Esophagus muscularis mucosa (tissue), 4 donors: ENCODE measurements at regions not wholly inside any gene's neighbourhood (a gene's known extent, or its start where the extent isn't known, plus 50 kb on each side); places are given as distances from the start of the nearest gene placed in this dataset.

ENCODE experiments used
- DNase-seq: peaks from one replicate; pipeline ENCODE4 v3.0.0-alpha.2; 2017; ENCODE audit errors: extremely low spot score
- H3K27ac ChIP-seq, 4 donors: fragments of 200-600 bp; sonication (generic); replicated peaks in 1 of 4; 1 replicate in 3 of 4; 2 replicates in 1 of 4; pipeline ENCODE4 v1.5.1; 2016 to 2019; ENCODE audit warnings: mild to moderate bottlenecking in 1 of 4
- H3K27me3 ChIP-seq, 4 donors: fragments of 200-600 bp; sonication (generic); one replicate each; pipeline versions ENCODE4 v1.5.1 to v1.6.0; 2016 to 2019
- H3K36me3 ChIP-seq, 4 donors: fragments of 200-600 bp; sonication (generic); one replicate each; pipeline ENCODE4 v1.5.1; 2016 to 2019
- H3K4me1 ChIP-seq, 4 donors: fragments of 200-600 bp; sonication (generic); one replicate each; pipeline ENCODE4 v1.5.1; 2016 to 2019
- H3K4me3 ChIP-seq, 4 donors: fragments of 200-600 bp; sonication (generic); 1 replicate in 2 of 4; 2 replicates in 2 of 4; pipeline ENCODE4 v1.5.1; 2016 to 2019; ENCODE audit warnings: mild to moderate bottlenecking in 4 of 4, moderate library complexity in 1 of 4
- H3K9me3 ChIP-seq, 4 donors: fragments of 200-600 bp; sonication (generic); 1 replicate in 3 of 4; 2 replicates in 1 of 4; pipeline ENCODE4 v1.5.1; 2016 to 2019
- CTCF ChIP-seq, 3 experiments: fragments of 200-600 bp in 2 of 3; fragments of 450-650 bp in 1 of 3; sonication (generic) in 2 of 3; IDR thresholded peaks; one replicate each; pipeline ENCODE4 v1.5.1; 2017 to 2019; ENCODE audit warnings: antibody characterized with exemption in 3 of 3, mild to moderate bottlenecking in 2 of 3, moderate library complexity in 1 of 3
- EP300 ChIP-seq: sonication (generic); formaldehyde crosslinking; IDR thresholded peaks from one replicate; pipeline ENCODE4 v1.6.1; 2017; ENCODE audit warnings: antibody characterized with exemption
- POLR2A ChIP-seq: fragments of 450-650 bp; IDR thresholded peaks from one replicate; pipeline ENCODE4 v1.6.1; 2017; ENCODE audit warnings: antibody characterized with exemption, moderate library complexity, mild to moderate bottlenecking, low read depth
- POLR2AphosphoS5 ChIP-seq, 2 donors: sonication (generic); formaldehyde crosslinking; IDR thresholded peaks; one replicate each; pipeline ENCODE4 v1.6.1; 2017; ENCODE audit warnings: antibody characterized with exemption in 2 of 2
- WGBS: methylation state at CpG from one replicate; pipeline ENCODE4 v1.1.5; 2018; 5-methylcytosine and 5-hydroxymethylcytosine counted together
- intact Hi-C: fragments of 100-400 bp; cut with DNase I; formaldehyde crosslinking; loops from one replicate; pipeline ENCODE4 v1.15.1; 2023

GRCh38 chr1:170864876-170865538, 70.3 kb upstream of the MROH9 start:
- TF ChIP-seq POLR2A, result no peak
- TF ChIP-seq CTCF (IDR thresholded peaks at IDR 0.05), result no peak
- TF ChIP-seq POLR2AphosphoS5 (IDR thresholded peaks at IDR 0.05), result no peak
- no peak for TF ChIP-seq EP300
- intact Hi-C loops, result no loop called here
- 62% methylated on average over 2 of the region's 2 CpGs for WGBS
- Histone ChIP-seq H3K9me3 (no peaks in the 10 kb centered on the region), H3K4me3 (no peak overlapping the region), H3K27me3 (no peaks in the 10 kb centered on the region), H3K4me1 (peaks cover 0 to 3% (median 0%) of the 10 kb centered on the region in 4 donors), H3K36me3 (no peaks in the 10 kb centered on the region), H3K27ac (no peak overlapping the region)
- DNase-seq, result no peak

GRCh38 chr1:170866646-170867045, 68.7 kb upstream of the MROH9 start:
- 21% methylated on average over 1 of the region's 1 CpG for WGBS
- TF ChIP-seq CTCF (IDR thresholded peaks at IDR 0.05) (no peak), POLR2A (no peak), EP300 (no peak), POLR2AphosphoS5 (IDR thresholded peaks at IDR 0.05) (no peak)

GRCh38 chr1:170871868-170872267, 63.5 kb upstream of the MROH9 start:
- H3K27ac ChIP-seq, result no peak overlapping the region
- no peak for TF ChIP-seq POLR2A
- no peak for TF ChIP-seq CTCF (IDR thresholded peaks at IDR 0.05)
- TF ChIP-seq POLR2AphosphoS5 (IDR thresholded peaks at IDR 0.05), result no peak
- TF ChIP-seq EP300, result no peak
- intact Hi-C loops, result no loop called here
- no peaks in the 10 kb centered on the region for H3K27me3 ChIP-seq
- H3K36me3 ChIP-seq, result no peaks in the 10 kb centered on the region
- no peaks in the 10 kb centered on the region for H3K9me3 ChIP-seq
- peaks cover 0 to 7% (median 5%) of the 10 kb centered on the region in 4 donors for H3K4me1 ChIP-seq
- no peak for DNase-seq
- H3K4me3 ChIP-seq, result no peak overlapping the region
- WGBS, result 78% methylated on average over 3 of the region's 3 CpGs

More at GRCh38 chr1:170866646-170867045, 68.7 kb upstream of the MROH9 start:
- Histone ChIP-seq H3K27ac (no peak overlapping the region), H3K9me3 (no peaks in the 10 kb centered on the region), H3K27me3 (no peaks in the 10 kb centered on the region), H3K36me3 (no peaks in the 10 kb centered on the region), H3K4me3 (no peak overlapping the region), H3K4me1 (peaks cover 0 to 3% (median under 1%) of the 10 kb centered on the region in 4 donors)
- intact Hi-C loops, result no loop called here
- DNase-seq, result no peak

- DNase-seq, result no peak
- H3K4me1 ChIP-seq, result peaks cover 0 to 7% (median 5%) of the 10 kb centered on the region in 4 donors
- no peak overlapping the region for H3K4me3 ChIP-seq
- no peaks in the 10 kb centered on the region for H3K9me3 ChIP-seq
- TF ChIP-seq CTCF (IDR thresholded peaks at IDR 0.05), result no peak
- TF ChIP-seq EP300, result no peak
- no peak for TF ChIP-seq POLR2AphosphoS5 (IDR thresholded peaks at IDR 0.05)
- no peak for TF ChIP-seq POLR2A
- H3K36me3 ChIP-seq, result no peaks in the 10 kb centered on the region
- 67% methylated on average over 2 of the region's 2 CpGs for WGBS
- no peaks in the 10 kb centered on the region for H3K27me3 ChIP-seq
- H3K27ac ChIP-seq, result no peak overlapping the region
- intact Hi-C loops, result no loop called here
Measured at GRCh38 chr1:170872663-170873062, 62.7 kb upstream of the MROH9 start.

GRCh38 chr1:170874671-170875070, 60.7 kb upstream of the MROH9 start:
- H3K4me1 ChIP-seq, result peaks cover 0 to 7% (median 5%) of the 10 kb centered on the region in 4 donors
- H3K36me3 ChIP-seq, result no peaks in the 10 kb centered on the region
- no peak overlapping the region for H3K27ac ChIP-seq
- 74% methylated on average over 1 of the region's 1 CpG for WGBS
- H3K9me3 ChIP-seq, result no peaks in the 10 kb centered on the region
- no peaks in the 10 kb centered on the region for H3K27me3 ChIP-seq
- no peak overlapping the region for H3K4me3 ChIP-seq
- intact Hi-C loops, result no loop called here
- DNase-seq, result no peak
- TF ChIP-seq POLR2AphosphoS5 (IDR thresholded peaks at IDR 0.05) (no peak), POLR2A (no peak), CTCF (IDR thresholded peaks at IDR 0.05) (no peak), EP300 (no peak)
